ENCODE measurements at regions not wholly inside any gene's neighbourhood (a gene's known extent, or its start where the extent isn't known, plus 50 kb on each side); places are given as distances from the start of the nearest gene placed in this dataset.

- intact Hi-C loops (cut with micrococcal nuclease): no loop called here
- no peaks in the 10 kb centered on the region for H3K27me3 Mint-ChIP-seq
- no peak overlapping the region for H3K27ac Mint-ChIP-seq
- no peak for ATAC-seq (ENCODE audit: low read depth)
- DNase-seq: no peak
- no peaks in the 10 kb centered on the region for H3K4me1 Mint-ChIP-seq
- ChIA-PET POLR2A (no interaction called here), CTCF (no interaction called here)
- no peak for TF ChIP-seq CTCF (IDR thresholded peaks at IDR 0.05)
- H3K9me3 Mint-ChIP-seq: no peaks in the 10 kb centered on the region
- H3K4me3 Mint-ChIP-seq: no peak overlapping the region
- H3K36me3 Mint-ChIP-seq (ENCODE audit: low read depth): no peaks in the 10 kb centered on the region
These were observed 338.7 kb downstream of the HRH4 start for GRCh38 chr18:24799176-24799575.

- no peaks in the 10 kb centered on the region for H3K4me1 Mint-ChIP-seq
- ATAC-seq (ENCODE audit: low read depth) (no peak), DNase-seq (no peak)
- CTCF ChIA-PET: no interaction called here
- no peaks in the 10 kb centered on the region for H3K27me3 Mint-ChIP-seq
- no peak for TF ChIP-seq CTCF (IDR thresholded peaks at IDR 0.05)
- intact Hi-C loops (cut with micrococcal nuclease): no loop called here
- no peak overlapping the region for H3K27ac Mint-ChIP-seq
- POLR2A ChIA-PET: no interaction called here
- no peak overlapping the region for H3K4me3 Mint-ChIP-seq
- no peaks in the 10 kb centered on the region for H3K36me3 Mint-ChIP-seq (ENCODE audit: low read depth)
- H3K9me3 Mint-ChIP-seq: no peaks in the 10 kb centered on the region
These were observed 339.3 kb downstream of the HRH4 start for GRCh38 chr18:24799720-24800119.

- TF ChIP-seq CTCF (IDR thresholded peaks at IDR 0.05): no peak
- Mint-ChIP-seq H3K4me1 (no peaks in the 10 kb centered on the region), H3K36me3 (ENCODE audit: low read depth) (no peaks in the 10 kb centered on the region), H3K27ac (no peak overlapping the region), H3K4me3 (no peak overlapping the region), H3K27me3 (no peaks in the 10 kb centered on the region), H3K9me3 (no peaks in the 10 kb centered on the region)
- DNase-seq (no peak), ATAC-seq (ENCODE audit: low read depth) (no peak)
- CTCF ChIA-PET: no interaction called here
- POLR2A ChIA-PET: no interaction called here
- intact Hi-C loops (cut with micrococcal nuclease): no loop called here
These were observed 340.6 kb downstream of the HRH4 start for GRCh38 chr18:24801001-24801400.

GRCh38 chr18:24802456-24802855, 342.0 kb downstream of the HRH4 start:
- H3K9me3 Mint-ChIP-seq: no peaks in the 10 kb centered on the region
- TF ChIP-seq CTCF (IDR thresholded peaks at IDR 0.05): no peak
- ChIA-PET CTCF (no interaction called here), POLR2A (no interaction called here)
- intact Hi-C loops (cut with micrococcal nuclease): no loop called here
- ATAC-seq (ENCODE audit: low read depth) (no peak), DNase-seq (no peak)
- H3K4me3 Mint-ChIP-seq: no peak overlapping the region
- H3K27ac Mint-ChIP-seq: no peak overlapping the region
- H3K27me3 Mint-ChIP-seq: no peaks in the 10 kb centered on the region
- H3K4me1 Mint-ChIP-seq: no peaks in the 10 kb centered on the region
- no peaks in the 10 kb centered on the region for H3K36me3 Mint-ChIP-seq (ENCODE audit: low read depth)

- no peak overlapping the region for H3K4me3 Mint-ChIP-seq
- CTCF ChIA-PET: no interaction called here
- ATAC-seq (ENCODE audit: low read depth): no peak
- intact Hi-C loops (cut with micrococcal nuclease): no loop called here
- no peak overlapping the region for H3K27ac Mint-ChIP-seq
- POLR2A ChIA-PET: no interaction called here
- H3K4me1 Mint-ChIP-seq: no peaks in the 10 kb centered on the region
- H3K9me3 Mint-ChIP-seq: peaks cover 5% of the 10 kb centered on the region
- H3K27me3 Mint-ChIP-seq: no peaks in the 10 kb centered on the region
- DNase-seq: no peak
- TF ChIP-seq CTCF (IDR thresholded peaks at IDR 0.05): no peak
- no peaks in the 10 kb centered on the region for H3K36me3 Mint-ChIP-seq (ENCODE audit: low read depth)
These were observed 344.7 kb downstream of the HRH4 start for GRCh38 chr18:24805156-24805555.

Measured in activated B cell treated with CpG ODN at 0.5 μM for 24 hours (primary cell).